Activated CD4-positive, CD25-positive, alpha-beta regulatory T cell treated with anti-CD3 and anti-CD28 coated beads, Interleukin-2, amount 50 U/mL, for 24 hours (primary cell): ENCODE measurements at regions not wholly inside any gene's neighbourhood (a gene's known extent, or its start where the extent isn't known, plus 50 kb on each side); places are given as distances from the start of the nearest gene placed in this dataset.

Experiments used
- ATAC-seq, 2 donors: fragments of 150-1000 bp; cut with Tn5 transposase; one replicate each; pipeline ENCODE4 v1.10.0; 2021; ENCODE audit warnings: mild to moderate bottlenecking in 1 of 2, moderate library complexity in 1 of 2

DNA sequence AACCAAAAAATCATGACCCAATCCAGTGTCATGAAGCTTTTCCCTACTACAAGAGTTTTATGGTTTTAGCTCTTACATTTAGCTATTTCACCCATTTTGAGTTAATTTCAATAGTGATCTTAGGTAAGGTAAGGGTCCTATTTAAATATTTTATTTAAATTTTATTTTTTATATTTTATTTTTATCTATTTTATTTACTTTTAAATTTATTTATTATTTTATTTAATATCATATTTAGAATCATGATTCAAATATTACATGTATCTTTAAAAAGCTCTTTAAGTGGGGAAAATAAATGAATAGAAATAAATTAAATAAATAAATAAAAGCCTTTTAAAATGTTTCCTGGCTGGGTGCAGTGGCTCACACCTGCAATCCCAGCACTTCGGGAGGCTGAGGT is 276.0 kb downstream of the SKIDA1 start:
- no peak for ATAC-seq

DNA sequence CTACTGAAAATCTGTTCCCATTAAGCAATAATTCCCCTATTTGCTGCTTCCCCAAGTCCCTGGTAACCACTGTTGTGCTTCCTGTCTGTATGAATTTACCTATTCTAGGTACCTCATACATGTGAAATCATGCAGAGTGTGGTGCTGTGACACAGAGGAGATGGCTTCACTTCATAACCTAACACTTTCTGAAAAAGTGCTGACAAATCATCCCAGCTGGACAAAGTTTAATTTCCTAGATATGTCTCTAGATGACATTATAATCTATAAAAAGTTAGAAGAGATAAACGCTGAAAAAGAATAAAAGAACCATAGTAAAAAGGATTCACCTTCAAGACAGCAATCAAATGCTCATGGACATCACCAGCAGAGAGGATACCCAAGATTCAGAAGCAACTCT is 277.9 kb downstream of the SKIDA1 start:
- no peak for ATAC-seq

DNA sequence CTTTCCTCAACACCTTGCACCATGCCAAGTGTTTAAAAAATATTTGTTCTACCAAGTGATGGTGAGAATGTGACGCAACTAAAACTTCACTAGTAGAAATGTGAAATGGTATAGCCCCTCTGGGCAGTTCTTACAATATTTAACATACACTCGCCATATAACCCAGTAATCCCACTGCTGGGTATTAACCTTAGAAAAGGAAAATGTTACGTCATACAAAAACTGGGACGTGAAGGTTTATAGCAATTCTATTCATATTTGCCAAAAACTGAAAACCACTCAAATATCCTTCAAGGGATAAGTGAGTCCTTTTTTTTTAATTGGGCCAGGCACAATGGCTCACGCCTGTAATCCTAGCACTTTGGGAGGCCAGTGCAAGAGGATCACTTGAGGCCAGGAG is 279.3 kb downstream of the SKIDA1 start:
- no peak for ATAC-seq

DNA sequence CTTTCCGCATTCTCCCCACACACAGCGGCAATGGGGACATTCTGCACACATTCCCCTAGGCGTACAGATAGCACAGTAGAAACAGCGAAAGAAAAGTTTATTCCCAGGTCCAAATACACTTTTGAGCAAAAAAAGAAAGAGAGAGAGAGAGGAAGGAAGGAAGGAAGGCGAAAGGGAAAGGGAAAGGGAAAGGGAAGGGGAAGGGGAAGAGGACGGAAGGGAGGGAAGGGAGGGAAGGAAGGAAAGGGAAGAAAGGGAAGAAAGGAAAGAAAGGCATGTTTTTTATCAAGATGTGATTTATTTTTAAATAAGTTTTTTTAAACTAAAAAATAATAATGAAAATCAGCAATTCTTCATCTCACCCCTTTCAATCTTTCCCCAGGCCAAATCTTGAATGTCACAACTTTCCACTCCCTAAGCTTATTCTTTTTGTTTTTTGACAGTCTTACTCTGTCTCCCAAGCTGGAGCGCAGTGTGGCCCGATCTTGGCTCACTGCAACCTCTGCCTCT is 281.7 kb downstream of the SKIDA1 start:
- ATAC-seq, result no peak

DNA sequence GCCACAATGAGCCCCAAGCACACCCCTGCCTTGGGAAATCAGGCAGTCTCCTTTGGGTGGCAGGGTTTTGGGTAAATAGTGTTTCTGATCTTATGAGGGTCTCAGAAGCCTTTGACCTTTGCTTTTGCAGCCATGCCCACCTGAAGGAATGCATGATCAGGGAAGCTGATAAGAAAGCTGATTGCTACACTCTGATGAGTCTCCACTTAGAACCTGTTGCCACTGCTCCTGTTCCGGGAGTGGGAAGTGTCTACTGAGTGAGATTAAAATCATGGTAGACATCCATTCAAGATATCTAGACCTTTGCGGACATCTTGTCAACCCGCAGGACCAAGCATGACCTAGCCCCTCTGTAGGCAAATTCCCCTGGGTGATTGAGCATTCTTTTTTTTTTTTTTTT is 282.6 kb downstream of the SKIDA1 start:
- ATAC-seq, result no peak

DNA sequence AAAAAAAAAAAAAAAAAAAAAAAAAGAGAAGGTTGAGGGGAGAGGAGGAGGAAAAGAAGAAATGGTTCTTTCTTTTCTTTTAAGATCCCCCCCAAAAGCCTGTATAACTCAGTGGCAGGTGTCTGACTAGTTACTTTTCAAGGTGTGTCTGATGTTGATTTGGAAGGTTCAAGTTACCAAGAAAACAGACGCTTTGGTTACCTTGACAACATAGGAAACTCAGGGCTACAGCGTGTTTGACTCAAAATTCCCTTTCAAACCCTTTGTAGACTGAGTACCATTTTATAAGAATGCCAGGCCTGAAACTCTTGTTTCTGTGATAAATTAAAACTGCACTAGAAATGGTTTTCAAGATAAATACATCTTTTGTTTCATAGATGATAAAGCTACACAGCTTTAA is 286.8 kb downstream of the SKIDA1 start:
- no peak for ATAC-seq

DNA sequence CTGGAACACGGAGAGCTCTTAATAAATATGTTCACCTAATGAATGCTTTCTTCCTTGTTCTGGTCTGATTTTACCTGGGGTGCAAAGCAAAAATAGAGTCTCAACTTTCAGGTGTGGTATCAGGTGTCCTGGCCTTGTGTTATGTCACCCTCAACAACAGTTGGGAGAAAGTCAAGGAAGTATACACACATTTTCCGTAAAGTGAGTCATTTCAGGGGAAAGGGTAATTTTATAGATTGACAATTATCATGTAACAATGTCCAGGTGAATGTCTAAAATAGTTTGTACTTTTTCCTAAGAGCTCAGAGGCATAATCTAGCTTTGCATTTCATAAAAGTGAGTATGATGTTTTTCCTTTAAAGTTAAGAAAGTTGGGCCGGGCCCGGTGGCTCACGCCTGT is 287.4 kb downstream of the SKIDA1 start:
- no peak for ATAC-seq

DNA sequence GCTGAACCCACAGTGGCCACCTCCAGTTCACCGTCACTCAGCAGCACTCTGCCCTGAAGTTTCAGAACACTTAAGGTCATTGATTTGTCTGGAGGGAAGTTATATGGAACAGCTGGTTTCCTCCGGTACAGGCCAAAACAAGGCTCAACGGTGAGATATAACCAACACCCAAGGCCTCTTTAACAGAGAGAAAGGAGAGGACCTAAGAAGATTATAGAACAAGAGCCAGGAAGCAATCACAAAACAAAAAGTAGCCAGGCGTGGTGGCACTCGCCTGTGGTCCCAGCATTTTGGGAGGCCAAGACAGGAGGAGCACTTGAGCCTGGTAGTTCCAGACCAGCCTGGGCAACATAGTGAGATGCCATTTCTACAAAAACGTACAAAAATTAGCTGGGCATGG is 290.7 kb downstream of the SKIDA1 start:
- ATAC-seq, result no peak

DNA sequence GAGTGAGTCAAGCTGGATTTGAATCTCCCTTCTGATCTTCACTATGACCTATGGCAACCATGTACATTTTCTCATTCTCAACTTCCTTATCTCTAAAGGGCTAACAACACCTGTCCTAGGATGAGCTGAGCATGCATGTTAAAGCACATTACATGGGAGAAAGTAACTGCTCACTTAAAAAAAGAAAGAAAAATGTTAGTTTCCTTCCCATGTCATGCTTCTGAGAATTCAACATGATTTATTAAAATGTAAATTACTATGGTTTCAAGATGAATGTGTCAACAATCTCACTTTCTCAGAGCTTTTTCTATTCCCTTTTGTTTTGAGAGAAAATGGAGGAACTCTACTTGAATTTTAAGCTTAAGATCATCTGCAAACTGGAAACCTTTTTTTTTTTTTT is 295.3 kb downstream of the SKIDA1 start:
- ATAC-seq, result no peak

DNA sequence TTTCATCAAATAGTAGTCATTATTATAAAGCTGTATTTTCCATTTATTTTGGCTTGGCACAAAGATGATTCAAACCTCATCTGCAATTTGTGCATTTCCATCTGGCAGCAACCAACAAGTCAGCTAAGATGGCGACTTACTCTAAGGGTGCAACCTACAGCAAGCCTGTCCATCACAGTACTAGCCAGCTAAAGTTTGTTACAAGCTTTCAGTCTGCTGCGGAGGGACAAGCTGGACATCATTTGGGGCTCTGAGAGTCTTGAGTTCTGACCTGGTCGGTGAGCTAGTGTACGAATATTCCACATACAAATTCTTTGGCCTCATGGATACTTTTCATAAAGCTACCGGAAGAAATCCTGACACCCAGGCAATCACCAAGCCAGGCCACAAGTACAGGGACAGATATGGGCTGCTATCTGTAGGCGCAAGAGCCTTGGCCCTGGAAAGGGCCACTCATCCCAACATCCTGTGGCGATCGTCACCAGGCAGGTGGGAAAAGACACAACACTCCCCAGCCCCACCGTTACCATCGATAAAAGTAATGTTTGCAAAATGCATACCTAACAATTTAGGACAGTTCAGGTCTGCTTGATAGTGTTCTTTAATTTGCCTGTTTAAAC is 307.6 kb downstream of the SKIDA1 start:
- ATAC-seq, result no peak

DNA sequence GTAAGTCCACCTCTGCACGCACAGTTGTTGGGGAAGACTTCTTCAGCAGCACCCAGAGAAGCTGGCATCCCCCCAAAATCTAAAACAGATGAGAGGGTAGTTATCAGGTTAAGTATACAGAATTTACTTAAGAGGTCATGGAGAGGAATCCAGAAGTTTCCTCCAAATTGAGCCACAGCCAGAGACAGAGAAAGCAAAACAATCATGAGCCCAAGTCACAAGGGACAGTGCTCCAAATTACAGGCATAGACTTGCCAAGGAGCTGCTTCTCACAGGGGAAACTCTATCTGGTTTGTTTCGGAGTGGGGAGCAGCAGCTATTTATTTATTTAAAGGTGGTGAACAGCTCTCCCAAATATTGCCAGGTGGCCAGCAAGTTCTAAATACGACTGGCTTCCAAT is 308.4 kb downstream of the SKIDA1 start:
- ATAC-seq, result no peak

DNA sequence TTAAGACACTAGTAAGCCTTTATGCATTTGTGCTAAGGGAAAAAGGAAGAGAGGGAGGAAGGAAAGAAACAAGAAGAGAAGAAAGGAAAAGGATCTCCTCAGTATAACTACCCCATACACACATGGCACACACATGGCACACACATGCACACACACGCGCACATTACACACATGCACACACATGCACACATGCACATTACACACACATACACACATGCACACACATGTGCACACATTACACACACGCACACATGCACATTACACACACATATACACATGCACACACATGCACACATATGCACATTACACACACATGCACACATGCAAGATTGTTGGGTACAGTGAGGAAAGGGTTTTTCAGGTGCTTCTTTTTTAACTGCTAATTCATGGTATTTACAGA is 311.2 kb downstream of the SKIDA1 start:
- ATAC-seq, result no peak

DNA sequence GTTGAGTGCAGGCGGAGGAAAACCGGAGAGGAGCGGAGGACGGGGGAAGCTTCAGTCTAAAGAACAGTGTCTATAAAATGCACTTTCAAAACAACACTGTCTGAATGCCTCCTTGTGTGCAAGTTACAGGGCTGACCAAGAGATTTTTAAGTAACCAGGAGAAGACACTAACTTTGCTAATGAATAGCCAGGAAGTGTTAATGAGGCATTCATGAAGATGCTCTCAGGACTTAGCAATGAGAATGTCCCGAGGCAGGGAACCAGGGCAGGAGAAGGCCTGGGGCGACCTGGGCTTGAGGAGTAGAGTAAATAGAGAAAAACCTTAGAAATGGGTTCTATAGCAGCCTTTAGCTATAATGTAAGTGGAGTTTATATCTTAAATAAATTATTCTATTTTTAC is 312.1 kb downstream of the SKIDA1 start:
- ATAC-seq, result no peak

DNA sequence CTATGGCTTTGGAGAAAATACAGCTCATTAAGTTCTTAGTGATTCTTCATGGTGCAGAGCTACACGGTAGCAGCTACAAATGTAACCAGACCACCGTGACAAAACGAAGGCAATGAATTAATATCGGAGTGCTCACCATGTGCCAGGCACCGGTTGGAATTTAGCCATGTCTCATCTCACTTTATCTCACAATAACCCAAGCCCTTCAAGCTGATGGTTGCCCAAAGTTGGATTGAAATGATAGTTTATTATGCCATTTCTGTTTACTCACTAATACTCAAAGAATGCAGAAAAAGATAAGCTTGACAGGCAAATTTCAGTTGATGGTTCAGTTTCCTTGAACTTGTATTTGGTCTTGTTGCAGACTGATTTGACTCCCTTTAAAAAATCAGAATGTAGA is 312.6 kb downstream of the SKIDA1 start:
- ATAC-seq, result no peak

DNA sequence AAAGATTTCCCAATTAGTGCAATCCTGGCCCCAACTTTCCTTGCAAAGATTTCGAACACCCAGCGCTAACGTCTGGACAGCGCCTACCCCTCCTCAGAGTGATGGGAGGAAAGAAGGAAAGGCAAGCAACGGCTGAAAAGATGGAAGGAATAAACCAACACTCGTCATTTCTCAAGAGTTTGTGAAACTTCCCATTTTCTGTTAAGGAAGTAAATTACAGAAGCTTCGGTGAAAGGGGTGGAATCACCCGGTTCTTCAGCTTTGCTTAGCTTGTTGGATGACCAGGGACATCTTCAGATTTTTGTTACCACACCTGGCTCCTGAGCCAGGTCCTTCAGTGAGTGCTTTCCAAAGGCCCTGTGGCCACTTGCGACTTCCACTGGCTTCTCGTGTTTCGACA is 313.1 kb downstream of the SKIDA1 start:
- no peak for ATAC-seq

DNA sequence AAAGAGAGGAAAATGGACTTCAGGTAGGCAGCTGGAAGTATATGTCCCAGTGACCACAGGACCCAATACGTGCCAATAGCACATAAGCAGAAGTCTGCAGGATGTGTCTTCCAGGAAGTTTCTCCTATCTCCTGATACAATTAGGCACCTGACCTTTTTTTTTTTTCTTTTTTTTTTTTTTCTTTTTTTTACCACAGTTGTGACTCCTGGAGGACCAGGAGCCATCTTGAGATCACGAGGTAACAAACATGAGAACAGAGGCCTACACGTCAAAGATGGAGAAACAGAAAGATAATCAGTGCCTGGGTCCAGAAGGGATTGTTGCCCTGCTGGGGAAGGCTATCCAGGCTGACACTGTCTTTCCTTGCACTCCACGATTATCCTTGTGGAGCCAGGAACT is 312.4 kb upstream of the NEBL start:
- no peak for ATAC-seq

DNA sequence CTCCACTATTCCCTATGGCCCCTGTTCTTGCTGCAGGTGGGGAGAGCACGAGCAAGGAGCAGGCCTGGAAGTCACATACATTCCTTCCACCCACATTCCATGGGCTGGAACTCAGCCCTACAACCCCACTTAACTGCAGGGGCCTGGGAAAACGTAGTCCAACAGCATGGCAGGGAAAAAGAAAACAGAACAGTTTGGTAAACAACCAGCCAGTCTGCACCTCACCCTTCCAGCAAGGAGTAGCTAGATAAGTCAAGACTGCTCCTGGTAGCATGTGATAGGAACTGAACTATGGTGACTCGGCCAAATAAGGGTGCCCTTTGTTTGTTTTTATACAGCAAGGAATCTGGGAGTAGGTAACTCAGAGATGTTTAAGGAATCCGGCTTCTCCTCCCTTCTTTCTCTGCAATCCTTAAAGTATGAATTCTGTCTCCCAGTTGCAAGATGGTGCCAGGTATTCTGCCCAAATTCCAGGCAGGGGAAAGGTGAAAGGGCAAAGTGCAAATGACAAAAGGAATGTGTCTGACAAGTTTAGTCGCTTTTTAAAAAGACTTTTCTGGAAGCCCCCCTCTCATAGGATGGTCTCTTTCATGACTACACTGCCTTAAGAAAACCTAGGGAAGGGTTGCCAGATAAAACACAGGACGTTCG is 311.7 kb upstream of the NEBL start:
- no peak for ATAC-seq

DNA sequence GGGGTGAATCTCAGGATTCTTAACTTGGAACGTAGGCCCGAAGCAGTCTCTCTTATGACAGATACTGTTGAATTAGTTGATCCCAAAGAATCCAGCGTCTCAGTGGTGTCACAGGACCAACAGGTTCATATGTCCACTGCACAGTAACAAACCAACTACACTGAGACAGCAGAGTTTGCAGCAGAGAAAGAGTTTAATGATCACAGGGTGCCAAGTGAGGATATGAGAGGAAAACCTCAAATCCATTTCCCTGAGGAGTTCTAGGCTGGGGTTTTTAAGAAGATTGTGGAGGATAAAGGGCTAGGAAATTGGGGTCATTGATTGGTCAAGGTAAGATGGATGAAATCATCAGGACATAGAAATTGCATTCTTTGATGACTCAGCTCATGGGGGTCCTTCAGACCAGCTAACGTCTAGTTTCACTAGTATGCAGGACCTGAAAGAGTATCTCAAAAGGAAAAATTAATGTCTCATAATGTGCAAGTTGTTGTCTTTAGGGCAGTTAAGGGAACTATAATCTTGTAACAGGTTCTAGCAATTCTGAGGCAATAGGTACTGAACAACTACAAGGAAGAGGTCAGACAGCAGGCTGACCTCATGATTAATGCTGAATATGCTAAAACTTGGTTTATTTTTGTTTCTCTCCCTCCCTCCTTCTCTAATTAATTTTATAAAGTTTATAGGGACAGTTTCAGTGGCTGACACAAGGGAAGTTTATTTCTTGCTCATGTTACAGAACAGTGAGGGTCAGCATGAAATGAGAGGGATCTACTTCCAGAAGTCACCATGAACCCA is 310.9 kb upstream of the NEBL start:
- ATAC-seq, result no peak

DNA sequence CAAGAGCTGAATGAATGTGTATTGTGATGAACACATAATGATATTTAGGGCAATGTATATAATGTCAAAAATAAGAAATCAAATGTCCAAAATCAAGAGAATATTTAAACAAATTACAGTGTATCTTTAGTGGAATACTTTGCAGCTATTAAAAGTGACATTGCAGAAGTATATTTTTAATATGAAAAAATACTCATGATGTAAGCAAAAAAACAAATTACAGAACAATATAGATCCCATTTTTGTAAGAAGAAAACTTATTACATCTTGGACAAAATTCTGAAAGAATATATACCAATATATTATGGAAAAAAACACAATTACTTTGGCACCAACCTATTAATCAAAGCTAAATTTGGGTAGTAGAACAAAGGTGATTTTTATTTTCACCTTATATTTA is 308.2 kb upstream of the NEBL start:
- no peak for ATAC-seq

DNA sequence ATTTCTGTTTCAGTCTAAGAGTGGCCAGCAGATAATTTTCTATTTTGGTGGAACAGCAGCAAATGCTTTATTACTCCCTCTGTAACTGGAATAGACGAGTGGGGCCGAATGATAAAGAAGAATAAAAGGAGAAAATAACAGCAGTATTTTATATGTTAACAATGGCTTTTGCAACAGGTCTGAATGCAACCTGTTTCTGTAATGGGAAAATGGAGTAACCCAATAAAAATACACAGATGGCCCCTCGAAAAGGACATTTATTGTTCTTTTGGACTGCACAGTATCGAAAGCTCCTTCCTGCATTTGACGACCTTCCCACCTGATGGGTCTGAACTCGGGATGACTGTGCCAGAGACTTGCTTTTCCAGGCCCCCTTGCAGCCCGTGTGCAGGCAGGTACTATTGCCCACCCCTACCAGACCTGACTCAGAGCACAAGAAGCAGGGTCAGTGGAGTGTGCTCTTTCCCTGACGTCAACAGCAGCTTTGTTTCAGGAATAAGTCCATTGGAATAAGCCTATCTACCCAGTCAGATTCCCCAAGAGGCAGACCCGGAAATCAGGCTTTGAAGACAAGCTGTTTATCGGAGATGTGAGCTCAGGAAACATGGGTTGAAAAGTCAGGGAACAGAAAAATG is 306.5 kb upstream of the NEBL start:
- no peak for ATAC-seq

DNA sequence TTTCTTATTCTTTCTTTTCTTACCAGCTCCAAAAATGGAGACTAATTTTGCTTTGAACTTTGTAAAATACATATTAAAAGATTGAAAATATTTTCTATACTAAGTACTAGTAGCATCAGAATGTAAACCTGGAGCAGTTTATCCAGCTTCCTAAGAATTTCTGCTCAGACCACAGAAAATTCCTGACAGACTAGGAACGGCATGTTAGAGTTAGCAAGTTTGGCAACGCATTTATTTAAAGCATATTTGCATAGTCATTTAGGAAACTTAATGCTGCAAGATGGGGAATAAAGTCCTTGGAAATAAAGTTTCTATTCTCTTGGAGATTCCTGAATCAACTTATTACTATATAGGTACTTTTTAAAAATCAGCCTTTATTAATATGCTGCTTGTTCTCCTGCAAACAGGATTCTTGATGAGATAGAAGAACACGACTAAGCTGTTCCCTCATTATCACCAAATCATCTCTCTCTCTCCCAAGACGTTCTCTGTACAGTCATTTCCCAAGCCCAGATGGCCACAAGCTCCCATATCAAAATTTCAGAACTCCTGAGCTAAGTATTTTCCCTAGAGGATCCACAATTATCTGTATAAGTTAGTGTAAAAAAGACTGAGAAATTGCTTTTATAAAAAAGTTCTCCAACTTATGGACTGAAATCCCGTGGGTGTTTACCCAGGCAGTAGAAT is 305.8 kb upstream of the NEBL start:
- no peak for ATAC-seq

DNA sequence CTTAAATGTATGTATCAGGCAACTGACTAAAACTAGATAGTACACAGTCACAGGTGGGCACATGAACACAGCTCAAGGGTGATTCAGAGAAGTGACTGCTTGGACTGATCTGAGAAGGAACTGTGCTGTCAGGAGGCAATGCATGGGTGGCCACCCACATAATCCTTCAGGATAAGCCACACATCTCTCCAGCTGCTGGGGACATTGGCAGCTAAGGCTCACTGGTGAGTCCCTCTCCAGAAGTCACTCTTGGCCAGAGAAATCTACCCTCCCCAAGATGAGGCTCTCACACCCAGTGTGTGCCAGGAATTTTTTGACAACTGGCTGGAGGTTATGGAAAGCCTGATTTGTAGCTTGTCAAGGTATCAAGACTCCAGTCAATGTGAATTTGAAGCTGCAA is 302.4 kb upstream of the NEBL start:
- ATAC-seq, result no peak

DNA sequence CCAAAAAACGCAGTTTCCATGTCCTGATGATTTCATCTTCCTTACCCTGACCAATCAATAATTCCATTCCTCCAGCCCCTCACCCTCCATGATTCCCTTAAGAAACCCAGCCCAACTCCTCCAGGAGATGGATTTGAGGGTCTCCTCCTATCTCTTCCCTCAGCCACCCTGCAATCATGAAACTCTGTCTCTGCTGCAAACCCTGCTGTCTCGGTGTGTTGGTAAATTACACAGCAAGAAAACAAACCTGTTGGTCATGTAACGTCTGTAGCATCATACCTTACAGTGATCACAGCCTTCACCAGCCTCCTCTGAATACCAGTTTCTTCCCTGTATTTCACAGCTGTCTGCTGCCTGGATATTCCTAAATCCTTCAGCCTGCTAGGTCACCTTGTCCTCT is 300.7 kb upstream of the NEBL start:
- no peak for ATAC-seq
